ENCODE measurements at regions not wholly inside any gene's neighbourhood (a gene's known extent, or its start where the extent isn't known, plus 50 kb on each side); places are given as distances from the start of the nearest gene placed in this dataset.

DNA sequence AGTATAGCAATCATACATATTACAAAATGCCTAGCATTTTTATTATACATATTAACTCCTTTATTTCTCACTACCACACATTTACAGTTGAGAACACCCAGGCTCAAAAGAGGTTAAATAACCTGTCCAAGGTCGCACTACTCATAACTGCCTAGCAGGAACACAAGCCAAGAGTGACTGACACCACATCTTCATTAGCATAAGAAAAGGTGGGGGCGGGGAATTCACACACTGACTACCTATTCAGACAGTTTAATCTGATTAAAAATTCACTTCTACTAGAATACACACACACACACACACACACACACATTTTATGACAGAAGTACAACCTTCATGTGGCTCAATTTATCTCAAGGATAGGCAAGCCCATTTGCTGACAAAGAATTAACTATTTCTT, 77.8 kb upstream of the CACHD1 start:
- Histone ChIP-seq H3K9me3 (ENCODE audit: severe bottlenecking) (no peaks in the 10 kb centered on the region), H3K36me3 (ENCODE audit: low read depth) (no peaks in the 10 kb centered on the region), H3K27me3 (ENCODE audit: insufficient read depth, poor library complexity, severe bottlenecking) (no peaks in the 10 kb centered on the region), H3K27ac (ENCODE audit: poor library complexity, severe bottlenecking) (no peak overlapping the region), H3K4me1 (ENCODE audit: insufficient read depth, poor library complexity, severe bottlenecking) (no peaks in the 10 kb centered on the region), H3K4me3 (ENCODE audit: severe bottlenecking) (no peak overlapping the region)
- DNase-seq (ENCODE audit: low spot score) (no peak), ATAC-seq (ENCODE audit: low read depth) (no peak)
- TF ChIP-seq, protein P1, sequence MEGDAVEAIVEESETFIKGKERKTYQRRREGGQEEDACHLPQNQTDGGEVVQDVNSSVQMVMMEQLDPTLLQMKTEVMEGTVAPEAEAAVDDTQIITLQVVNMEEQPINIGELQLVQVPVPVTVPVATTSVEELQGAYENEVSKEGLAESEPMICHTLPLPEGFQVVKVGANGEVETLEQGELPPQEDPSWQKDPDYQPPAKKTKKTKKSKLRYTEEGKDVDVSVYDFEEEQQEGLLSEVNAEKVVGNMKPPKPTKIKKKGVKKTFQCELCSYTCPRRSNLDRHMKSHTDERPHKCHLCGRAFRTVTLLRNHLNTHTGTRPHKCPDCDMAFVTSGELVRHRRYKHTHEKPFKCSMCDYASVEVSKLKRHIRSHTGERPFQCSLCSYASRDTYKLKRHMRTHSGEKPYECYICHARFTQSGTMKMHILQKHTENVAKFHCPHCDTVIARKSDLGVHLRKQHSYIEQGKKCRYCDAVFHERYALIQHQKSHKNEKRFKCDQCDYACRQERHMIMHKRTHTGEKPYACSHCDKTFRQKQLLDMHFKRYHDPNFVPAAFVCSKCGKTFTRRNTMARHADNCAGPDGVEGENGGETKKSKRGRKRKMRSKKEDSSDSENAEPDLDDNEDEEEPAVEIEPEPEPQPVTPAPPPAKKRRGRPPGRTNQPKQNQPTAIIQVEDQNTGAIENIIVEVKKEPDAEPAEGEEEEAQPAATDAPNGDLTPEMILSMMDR (IDR thresholded peaks at IDR 0.05; ENCODE audit: poor library complexity, severe bottlenecking) = no peak

DNA sequence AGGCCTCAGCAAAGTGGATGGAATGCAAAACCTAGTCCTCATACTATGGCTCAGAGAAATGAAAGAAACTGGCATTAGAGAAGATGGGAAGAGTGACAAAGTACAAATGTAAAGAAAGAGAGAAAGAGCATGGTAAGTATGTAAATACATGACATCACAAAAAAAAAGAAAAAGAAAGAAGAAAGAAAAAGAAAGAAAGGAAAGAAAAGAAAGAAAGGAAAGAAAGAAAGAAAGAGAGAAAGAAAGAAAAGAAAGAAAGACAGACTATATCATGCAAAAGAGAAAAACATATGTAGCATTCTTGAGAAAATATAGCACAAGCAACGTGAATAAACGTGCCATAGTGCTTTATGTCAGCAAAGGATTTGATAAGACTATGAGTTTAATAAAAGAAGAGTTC, 76.1 kb upstream of the CACHD1 start:
- DNase-seq (ENCODE audit: low spot score) (no peak), ATAC-seq (ENCODE audit: low read depth) (no peak)
- no peaks in the 10 kb centered on the region for H3K4me1 ChIP-seq (ENCODE audit: insufficient read depth, poor library complexity, severe bottlenecking)
- H3K27ac ChIP-seq (ENCODE audit: poor library complexity, severe bottlenecking) = no peak overlapping the region
- no peaks in the 10 kb centered on the region for H3K27me3 ChIP-seq (ENCODE audit: insufficient read depth, poor library complexity, severe bottlenecking)
- no peak overlapping the region for H3K4me3 ChIP-seq (ENCODE audit: severe bottlenecking)
- no peaks in the 10 kb centered on the region for H3K36me3 ChIP-seq (ENCODE audit: low read depth)
- H3K9me3 ChIP-seq (ENCODE audit: severe bottlenecking) = no peaks in the 10 kb centered on the region
- TF ChIP-seq, protein P1 (IDR thresholded peaks at IDR 0.05; ENCODE audit: poor library complexity, severe bottlenecking) = no peak

DNA sequence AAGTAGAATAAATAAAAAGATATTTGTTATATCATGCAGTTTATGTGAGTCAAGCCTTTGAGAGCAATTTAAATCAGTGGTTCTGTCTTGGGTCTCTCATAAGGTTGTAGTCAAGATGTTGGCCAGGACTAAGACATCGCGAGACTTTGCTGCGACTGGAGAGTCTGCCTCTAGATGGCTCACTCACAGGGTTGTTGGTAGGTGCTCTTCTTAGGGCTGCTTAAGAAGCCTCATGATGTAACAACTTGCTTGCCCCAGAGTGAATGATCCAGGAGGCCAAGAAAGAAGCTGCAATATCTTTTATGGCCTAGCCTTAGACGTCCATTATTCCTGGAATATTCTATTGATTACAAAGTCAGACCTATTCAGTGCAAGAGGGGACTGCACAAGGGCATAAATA, 73.1 kb upstream of the CACHD1 start:
- Histone ChIP-seq H3K27ac (ENCODE audit: poor library complexity, severe bottlenecking) (no peak overlapping the region), H3K27me3 (ENCODE audit: insufficient read depth, poor library complexity, severe bottlenecking) (no peaks in the 10 kb centered on the region), H3K4me3 (ENCODE audit: severe bottlenecking) (no peak overlapping the region), H3K36me3 (ENCODE audit: low read depth) (no peaks in the 10 kb centered on the region), H3K9me3 (ENCODE audit: severe bottlenecking) (no peaks in the 10 kb centered on the region), H3K4me1 (ENCODE audit: insufficient read depth, poor library complexity, severe bottlenecking) (no peaks in the 10 kb centered on the region)
- ATAC-seq (ENCODE audit: low read depth) = no peak
- TF ChIP-seq, protein P1 (IDR thresholded peaks at IDR 0.05; ENCODE audit: poor library complexity, severe bottlenecking) = no peak
- no peak for DNase-seq (ENCODE audit: low spot score)

DNA sequence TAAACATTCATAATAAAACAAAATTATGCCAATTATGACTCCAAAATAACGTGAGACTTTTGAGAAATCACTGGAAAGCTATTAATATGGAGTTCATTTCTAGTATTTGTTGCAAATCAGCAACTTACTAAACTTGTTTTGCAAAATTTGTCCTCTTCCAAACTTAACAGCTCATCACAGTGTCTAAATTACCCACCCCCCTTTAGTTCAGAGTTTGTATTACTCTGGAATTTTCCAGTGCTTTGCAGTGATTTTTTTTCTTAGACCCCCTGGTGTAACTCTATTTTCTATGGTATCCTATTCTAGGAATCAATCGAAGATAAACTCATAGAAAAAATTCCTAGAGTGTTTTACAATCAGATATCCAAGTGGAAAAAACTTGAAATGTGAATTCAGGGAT, 72.4 kb upstream of the CACHD1 start:
- Histone ChIP-seq H3K27me3 (ENCODE audit: insufficient read depth, poor library complexity, severe bottlenecking) (no peaks in the 10 kb centered on the region), H3K4me3 (ENCODE audit: severe bottlenecking) (no peak overlapping the region), H3K4me1 (ENCODE audit: insufficient read depth, poor library complexity, severe bottlenecking) (no peaks in the 10 kb centered on the region), H3K9me3 (ENCODE audit: severe bottlenecking) (no peaks in the 10 kb centered on the region), H3K27ac (ENCODE audit: poor library complexity, severe bottlenecking) (no peak overlapping the region), H3K36me3 (ENCODE audit: low read depth) (no peaks in the 10 kb centered on the region)
- TF ChIP-seq, protein P1 (IDR thresholded peaks at IDR 0.05; ENCODE audit: poor library complexity, severe bottlenecking) = no peak
- ATAC-seq (ENCODE audit: low read depth) = no peak
- no peak for DNase-seq (ENCODE audit: low spot score)

DNA sequence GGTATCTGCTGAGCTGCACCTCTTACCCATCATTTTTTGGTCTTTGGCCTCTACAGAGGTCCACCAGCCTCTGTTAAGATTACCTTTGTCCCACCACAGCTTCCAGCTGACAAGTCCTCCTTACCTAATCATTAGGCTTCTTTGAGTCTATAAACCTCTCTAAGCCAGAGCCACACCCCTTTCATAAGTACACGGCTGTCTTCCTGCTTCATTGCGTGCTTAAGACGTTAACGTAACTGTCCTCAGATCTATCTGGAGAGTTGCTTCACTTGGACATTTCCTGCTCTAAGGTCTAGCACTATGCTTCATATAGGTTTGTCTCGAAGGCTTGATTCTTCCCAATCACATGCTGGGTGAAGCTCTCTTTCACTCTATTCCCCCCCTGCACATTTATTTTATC, 71.0 kb upstream of the CACHD1 start:
- no peak overlapping the region for H3K4me3 ChIP-seq (ENCODE audit: severe bottlenecking)
- DNase-seq (ENCODE audit: low spot score) (no peak), ATAC-seq (ENCODE audit: low read depth) (no peak)
- H3K36me3 ChIP-seq (ENCODE audit: low read depth) = no peaks in the 10 kb centered on the region
- H3K9me3 ChIP-seq (ENCODE audit: severe bottlenecking) = no peaks in the 10 kb centered on the region
- TF ChIP-seq, protein P1 (IDR thresholded peaks at IDR 0.05; ENCODE audit: poor library complexity, severe bottlenecking) = no peak
- no peak overlapping the region for H3K27ac ChIP-seq (ENCODE audit: poor library complexity, severe bottlenecking)
- no peaks in the 10 kb centered on the region for H3K4me1 ChIP-seq (ENCODE audit: insufficient read depth, poor library complexity, severe bottlenecking)
- H3K27me3 ChIP-seq (ENCODE audit: insufficient read depth, poor library complexity, severe bottlenecking) = no peaks in the 10 kb centered on the region
